HG02642 (cell line): ENCODE measurements at regions not wholly inside any gene's neighbourhood (a gene's known extent, or its start where the extent isn't known, plus 50 kb on each side); places are given as distances from the start of the nearest gene placed in this dataset.

ENCODE experiments used
- ATAC-seq: cut with Tn5 transposase; IDR thresholded peaks from one replicate; pipeline ENCODE4 v1.9.1; 2021; ENCODE audit warnings: mild to moderate bottlenecking; ENCODE audit not compliant: unreplicated experiment, poor library complexity

- no peak for ATAC-seq
Observed at GRCh38 chr1:94622757-94623156, 81.2 kb upstream of the F3 start.

- no peak for ATAC-seq
Observed at GRCh38 chr1:94621802-94622201, 80.2 kb upstream of the F3 start.

- ATAC-seq: no peak
Observed at GRCh38 chr1:94621395-94621794, 79.8 kb upstream of the F3 start.

GRCh38 chr1:94620345-94621031 is 78.9 kb upstream of the F3 start:
- no peak for ATAC-seq

GRCh38 chr1:94619731-94620130 is 78.2 kb upstream of the F3 start:
- ATAC-seq: no peak

GRCh38 chr1:94617957-94618739 is 76.6 kb upstream of the F3 start:
- ATAC-seq: no peak

GRCh38 chr1:94617134-94617805 is 75.7 kb upstream of the F3 start:
- ATAC-seq: no peak

- ATAC-seq: no peak
Observed at GRCh38 chr1:94616506-94616905, 74.9 kb upstream of the F3 start.

GRCh38 chr1:94614996-94615395 is 73.4 kb upstream of the F3 start:
- ATAC-seq: no peak

GRCh38 chr1:94614168-94614815 is 72.7 kb upstream of the F3 start:
- ATAC-seq: no peak

GRCh38 chr1:94612525-94613204 is 71.1 kb upstream of the F3 start:
- ATAC-seq: no peak

GRCh38 chr1:94611681-94612475 is 70.3 kb upstream of the F3 start:
- no peak for ATAC-seq

- no peak for ATAC-seq
Observed at GRCh38 chr1:94609619-94610018, 68.1 kb upstream of the F3 start.

- ATAC-seq: no peak
Observed at GRCh38 chr1:94608852-94609530, 67.4 kb upstream of the F3 start.

- no peak for ATAC-seq
Observed at GRCh38 chr1:94608142-94608851, 66.7 kb upstream of the F3 start.

GRCh38 chr1:94607398-94607797 is 65.8 kb upstream of the F3 start:
- no peak for ATAC-seq

GRCh38 chr1:94606471-94606870 is 64.9 kb upstream of the F3 start:
- no peak for ATAC-seq

GRCh38 chr1:94603663-94604062 is 62.1 kb upstream of the F3 start:
- no peak for ATAC-seq
